K562 (cell line): ENCODE measurements at regions not wholly inside any gene's neighbourhood (a gene's known extent, or its start where the extent isn't known, plus 50 kb on each side); places are given as distances from the start of the nearest gene placed in this dataset.

Experiments
- ATAC-seq: fragments of 200-7000 bp; cut with Tn5 transposase; 3 replicates; pipeline ENCODE4 v1.9.1; 2020; ENCODE audit warnings: moderate library complexity
- BruUV-seq: library from RNA; stranded (reverse); fragments of 400-500 nt; replicated peaks from 2 replicates; lab custom pipeline; 2021; lab: Mats Ljungman, UMichigan
- CTCF ChIA-PET: fragments of 300-600 bp; formaldehyde crosslinking; extraction: SDS; loops from one replicate; lab custom pipeline; 2021; ENCODE audit warnings: low intra/inter-chr PET ratio; lab: Yijun Ruan, JAX
- POLR2A ChIA-PET: fragments of 300-600, 350-650 bp; sonication (Branson Sonifier 250); formaldehyde crosslinking; extraction: SDS; loops from one replicate; lab custom pipeline; 2021; ENCODE audit warnings: antibody characterized with exemption, inconsistent platforms; lab: Yijun Ruan, JAX
- DNase-seq, 4 experiments: peaks; one replicate each; pipeline versions ENCODE4 v3.0.0 to v3.0.0-alpha.2; 2011 to 2018; ENCODE audit warnings: low spot score in 3 of 4, mixed read lengths in 3 of 4; ENCODE audit errors: extremely low read depth in 1 of 4
- FAIRE-seq: peaks from 2 replicates; lab custom pipeline; 2011; peaks lifted over from hg19 to GRCh38; lab: Jason Lieb, UNC
- H2AFZ ChIP-seq: 2 replicates; pipeline ENCODE4 v1.6.0; 2011; ENCODE audit warnings: low read depth, low read length, control low read depth, inconsistent platforms
- H3K27ac ChIP-seq: fragments of 200-600 bp; 3 replicates; pipeline ENCODE4 v1.8.0; 2011; ENCODE audit warnings: low read depth, mild to moderate bottlenecking, control low read depth, inconsistent platforms, low read length, moderate library complexity, mixed read lengths; ENCODE audit errors: extremely low read depth
- H3K27me3 ChIP-seq, 2 experiments: fragments of 300-600 bp in 1 of 2; 2 replicates in 1 of 2; 3 replicates in 1 of 2; pipeline versions ENCODE4 v1.6.0 to v1.8.0; 2011; ENCODE audit warnings: inconsistent platforms in 2 of 2, low read length in 2 of 2, mild to moderate bottlenecking in 1 of 2, mixed read lengths in 1 of 2, moderate library complexity in 1 of 2; ENCODE audit not compliant: control insufficient read depth in 2 of 2, insufficient read depth in 2 of 2
- H3K36me3 ChIP-seq: fragments of 300-600 bp; 3 replicates; pipeline ENCODE4 v1.8.0; 2011; ENCODE audit warnings: mild to moderate bottlenecking, low read length, inconsistent platforms; ENCODE audit not compliant: control insufficient read depth, insufficient read depth
- H3K4me1 ChIP-seq, 2 experiments: fragments of 200-600 bp in 1 of 2; replicated peaks in 1 of 2; 2 replicates in 1 of 2; 3 replicates in 1 of 2; pipeline versions ENCODE4 v1.5.1 to v1.8.0; 2011; ENCODE audit warnings: inconsistent platforms in 2 of 2, low read length in 2 of 2, mild to moderate bottlenecking in 1 of 2, mixed read lengths in 1 of 2, moderate library complexity in 1 of 2; ENCODE audit not compliant: control insufficient read depth in 2 of 2, insufficient read depth in 2 of 2
- H3K4me2 ChIP-seq: 2 replicates; pipeline ENCODE4 v1.6.1; 2011; ENCODE audit warnings: low read length, control low read depth, inconsistent platforms, mixed read lengths; ENCODE audit not compliant: insufficient read depth
- H3K4me3 ChIP-seq: fragments of 200-600 bp; sonication (generic), shearing (Covaris generic); 2 replicates; pipeline ENCODE4 v1.5.1; 2016; ENCODE audit warnings: control low read depth, inconsistent platforms
- H3K79me2 ChIP-seq: fragments of 200-600 bp; 3 replicates; pipeline ENCODE4 v1.8.0; 2011; ENCODE audit warnings: low read length, inconsistent platforms; ENCODE audit not compliant: control insufficient read depth, insufficient read depth
- H3K9ac ChIP-seq, 2 experiments: 2 replicates each; pipeline versions ENCODE4 v1.6.0 to v1.6.1; 2011; ENCODE audit warnings: low read depth in 2 of 2, low read length in 2 of 2, control low read depth in 1 of 2, inconsistent platforms in 1 of 2, mild to moderate bottlenecking in 1 of 2, mixed read lengths in 1 of 2; ENCODE audit not compliant: insufficient read depth in 1 of 2
- H3K9me1 ChIP-seq: one replicate; pipeline ENCODE4 v1.6.0; 2011; ENCODE audit warnings: inconsistent platforms, mild to moderate bottlenecking, low read length, moderate library complexity; ENCODE audit not compliant: control insufficient read depth, insufficient read depth
- H3K9me3 ChIP-seq: replicated peaks from 2 replicates; pipeline ENCODE4 v1.5.1; 2011; ENCODE audit warnings: low read depth, low read length, inconsistent platforms; ENCODE audit not compliant: control insufficient read depth, insufficient read depth
- H4K20me1 ChIP-seq: replicated peaks from 2 replicates; pipeline ENCODE4 v1.6.1; 2011; ENCODE audit warnings: low read length, inconsistent platforms, mixed read lengths; ENCODE audit not compliant: control insufficient read depth, insufficient read depth
- CBFA2T2 ChIP-seq: fragments of 450-650 bp; conservative IDR thresholded peaks from 2 replicates; pipeline ENCODE4 v1.6.1; 2017; ENCODE audit warnings: mild to moderate bottlenecking
- JUND ChIP-seq, 2 experiments: IDR thresholded peaks; 2 replicates in 1 of 2; 3 replicates in 1 of 2; pipeline ENCODE4 v1.6.1; 2011; ENCODE audit warnings: borderline replicate concordance in 2 of 2, low read depth in 2 of 2, low read length in 2 of 2, improper control_type of control experiment in 1 of 2, missing biosample characterization in 1 of 2, missing genetic modification characterization in 1 of 2, missing genetic modification reagents in 1 of 2
- TCF7 ChIP-seq: sonication (generic); IDR thresholded peaks from 2 replicates; pipeline ENCODE4 v1.6.1; 2016; ENCODE audit warnings: antibody characterized with exemption, borderline replicate concordance
- XRCC3 ChIP-seq: fragments of 450-650 bp; IDR thresholded peaks from 2 replicates; pipeline ENCODE4 v1.6.1; 2017; ENCODE audit warnings: mild to moderate bottlenecking, moderate library complexity
- ZBTB40 ChIP-seq, 2 experiments: fragments of 450-650 bp in 1 of 2; sonication (generic) in 1 of 2; formaldehyde crosslinking in 1 of 2; IDR thresholded peaks; 2 replicates each; pipeline versions ENCODE4 v1.7.1 to v1.9.0; 2016 to 2022; ENCODE audit warnings: inconsistent platforms in 1 of 2, mild to moderate bottlenecking in 1 of 2, missing genetic modification reagents in 1 of 2
- ZBTB7A ChIP-seq: IDR thresholded peaks from 2 replicates; pipeline ENCODE4 v1.6.1; 2011; ENCODE audit warnings: low read depth, mild to moderate bottlenecking, low read length, moderate library complexity, borderline replicate concordance; ENCODE audit not compliant: control insufficient read depth
- ZEB2 ChIP-seq: fragments of 450-650 bp; IDR thresholded peaks from 2 replicates; pipeline ENCODE4 v1.6.1; 2016
- ZHX1 ChIP-seq: fragments of 150-350 bp; conservative IDR thresholded peaks from 2 replicates; pipeline ENCODE4 v1.6.1; 2014; ENCODE audit warnings: low read length
- ZNF384 ChIP-seq: IDR thresholded peaks from 2 replicates; pipeline ENCODE4 v1.6.1; 2012; ENCODE audit warnings: low read depth, low read length, improper control_type of control experiment
- WGBS: fragments of 100-300 bp; shearing (Covaris generic); methylation state at CpG from one replicate; pipeline ENCODE4 v1.1.6; 2016; ENCODE audit warnings: low coverage, mixed read lengths; ENCODE audit not compliant: insufficient coverage; ENCODE audit errors: missing lambda C conversion rate; 5-methylcytosine and 5-hydroxymethylcytosine counted together
- in situ Hi-C: fragments of 300-500 bp; cut with MboI; formaldehyde crosslinking; loops from 4 replicates; pipeline ENCODE4 v1.15.0; 2018; ENCODE audit warnings: inconsistent platforms, mixed read lengths
- intact Hi-C: fragments of 100-400 bp; cut with micrococcal nuclease; formaldehyde crosslinking; loops from 2 replicates; pipeline ENCODE4 v1.14.2; 2022

- intact Hi-C loops = loop anchor here (10.0 kb wide), 1 partner anchor 263 kb away; no protein-coding TSS in a partner anchor
- POLR2A ChIA-PET = interaction anchor here (5.8 kb wide), 1 partner anchor 79 kb away, joined by 15 read pairs; no protein-coding TSS in a partner anchor
- H3K4me3 ChIP-seq = no peak overlapping the region
- no peak for ATAC-seq
- no peak overlapping the region for H2AFZ ChIP-seq
- H3K9ac ChIP-seq = no peak overlapping the region
- H3K4me1 ChIP-seq = peaks cover 12 to 22% of the 10 kb centered on the region in 2 experiments; a peak in 4 of 5 replicates
- no peak overlapping the region for H3K27ac ChIP-seq
- no peak for DNase-seq
- CTCF ChIA-PET = interaction anchor here (7.1 kb wide), 1 partner anchor 82 kb away, joined by 73 read pairs; no protein-coding TSS in a partner anchor
- no TSS peak for BruUV-seq
- no peaks in the 10 kb centered on the region for H3K9me1 ChIP-seq
- in situ Hi-C loops = loop anchor here (5.0 kb wide), 1 partner anchor 75 kb away; no protein-coding TSS in a partner anchor
- H3K9me3 ChIP-seq = no peaks in the 10 kb centered on the region
- no peak overlapping the region for H3K4me2 ChIP-seq
- 0 out of 2 replicates have a peak, but pooled peaks cover 6% of the 10 kb centered on the region for H4K20me1 ChIP-seq
- peaks cover 13% of the 10 kb centered on the region; the same call in 1 of the 3 replicates for H3K36me3 ChIP-seq
- WGBS = 25% methylated on average over 2 of the region's 2 CpGs
- no peaks in the 10 kb centered on the region for H3K79me2 ChIP-seq
- peaks cover 0 to 4% of the 10 kb centered on the region in 2 experiments; a peak in 1 of 5 replicates for H3K27me3 ChIP-seq
- no peak for FAIRE-seq
- TF ChIP-seq TCF7 (no peak), CBFA2T2 (no peak), ZNF384 (no peak), XRCC3 (no peak), ZBTB40 (IDR thresholded peaks at IDR 0.05) (no peak), ZBTB40 (CRISPR knock-in tag; IDR thresholded peaks at IDR 0.05) (no peak), ZEB2 (no peak), ZHX1 (no peak), JUND (IDR thresholded peaks at IDR 0.05; ENCODE audit: borderline replicate concordance, low read depth, low read length) (no peak), JUND (tag; IDR thresholded peaks at IDR 0.05; ENCODE audit: borderline replicate concordance, low read depth, low read length) (no peak), ZBTB7A (no peak)
These were observed 117.1 kb upstream of the IPO9 start for GRCh38 chr1:201711811-201712210.
